ENCODE measurements at regions not wholly inside any gene's neighbourhood (a gene's known extent, or its start where the extent isn't known, plus 50 kb on each side); places are given as distances from the start of the nearest gene placed in this dataset.

DNA sequence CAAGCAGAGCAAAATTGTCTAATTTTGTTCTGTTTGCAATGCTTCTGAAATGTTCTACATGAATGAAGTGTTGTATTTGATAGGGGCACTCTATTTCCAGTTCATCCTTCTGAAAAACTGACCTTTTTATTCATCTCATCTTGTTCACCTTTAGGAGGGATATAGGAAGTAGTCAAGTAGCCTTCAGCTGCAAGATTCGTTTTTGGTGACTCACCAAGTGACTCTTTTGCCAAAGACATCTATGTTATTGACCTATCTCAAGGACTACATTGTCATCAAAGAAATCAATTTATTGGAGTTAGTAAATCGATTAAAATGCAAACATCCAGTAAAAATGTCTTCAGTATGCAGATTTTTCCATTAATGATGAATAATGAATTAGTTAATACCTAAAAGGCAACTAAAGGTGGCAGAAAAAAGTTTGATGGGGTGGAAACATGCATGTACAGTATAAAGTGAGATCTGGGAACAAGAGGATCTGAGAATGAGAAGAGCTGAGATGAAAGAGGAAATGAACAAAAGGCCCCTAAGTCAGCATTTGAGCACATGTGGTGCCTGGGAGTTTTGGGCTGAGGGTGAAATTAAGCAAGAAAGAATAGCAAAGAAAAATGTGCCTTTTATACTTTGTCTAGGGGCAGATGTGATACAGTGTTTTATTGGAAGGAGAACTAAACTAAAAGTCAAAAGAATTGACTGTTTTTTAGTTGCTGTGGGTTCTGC lies 255.1 kb upstream of the LINC00305 start:
- no peak overlapping the region for H3K9ac ChIP-seq (ENCODE audit: insufficient read depth, low read length)
- no peaks in the 10 kb centered on the region for H3K27me3 ChIP-seq (ENCODE audit: control insufficient read depth, insufficient read depth, low read length)
- no peaks in the 10 kb centered on the region for H3K9me3 ChIP-seq (ENCODE audit: control insufficient read depth, insufficient read depth, low read depth, low read length)
- DNase-seq (ENCODE audit: low read depth in 2 of 2) = no peak
- no peak overlapping the region for H3K27ac ChIP-seq (ENCODE audit: insufficient read depth, low read length)
- TF ChIP-seq CTCF (conservative IDR thresholded peaks at IDR 0.05 in 1 of 2, IDR thresholded peaks at IDR 0.05 in 1 of 2; ENCODE audit: low read depth in 1 of 2, low read length in 2 of 2) = no peak
- no peak for TF ChIP-seq EZH2 (IDR thresholded peaks at IDR 0.05; ENCODE audit: low read length, missing control alignments)
- H3K36me3 ChIP-seq (ENCODE audit: control insufficient read depth, insufficient read depth, low read length) = no peaks in the 10 kb centered on the region
- H2AFZ ChIP-seq (ENCODE audit: low read length) = no peak overlapping the region
- H4K20me1 ChIP-seq (ENCODE audit: control insufficient read depth, extremely low read depth, insufficient read depth, low read length) = no peaks in the 10 kb centered on the region
- no peak overlapping the region for H3K4me3 ChIP-seq (replicated peaks in 1 of 4; ENCODE audit: control extremely low read depth in 1 of 4, insufficient read depth in 1 of 4, low read depth in 3 of 4, low read length in 4 of 4)
- H3K79me2 ChIP-seq (ENCODE audit: control insufficient read depth, insufficient read depth, low read length) = no peaks in the 10 kb centered on the region
- H3K4me2 ChIP-seq (ENCODE audit: extremely low read depth, insufficient read depth, low read length) = no peak overlapping the region
- H3K4me1 ChIP-seq (ENCODE audit: control insufficient read depth, extremely low read depth, insufficient read depth, low read length) = no peaks in the 10 kb centered on the region

- Histone ChIP-seq H3K36me3 (ENCODE audit: control insufficient read depth, insufficient read depth, low read length) (no peaks in the 10 kb centered on the region), H2AFZ (ENCODE audit: low read length) (no peak overlapping the region), H3K79me2 (ENCODE audit: control insufficient read depth, insufficient read depth, low read length) (no peaks in the 10 kb centered on the region), H3K9me3 (ENCODE audit: control insufficient read depth, insufficient read depth, low read depth, low read length) (no peaks in the 10 kb centered on the region), H3K27ac (ENCODE audit: insufficient read depth, low read length) (no peak overlapping the region), H3K4me2 (ENCODE audit: extremely low read depth, insufficient read depth, low read length) (no peak overlapping the region), H3K4me1 (ENCODE audit: control insufficient read depth, extremely low read depth, insufficient read depth, low read length) (no peaks in the 10 kb centered on the region), H3K9ac (ENCODE audit: insufficient read depth, low read length) (no peak overlapping the region), H3K4me3 (replicated peaks in 1 of 4; ENCODE audit: control extremely low read depth in 1 of 4, insufficient read depth in 1 of 4, low read depth in 3 of 4, low read length in 4 of 4) (no peak overlapping the region), H3K27me3 (ENCODE audit: control insufficient read depth, insufficient read depth, low read length) (no peaks in the 10 kb centered on the region), H4K20me1 (ENCODE audit: control insufficient read depth, extremely low read depth, insufficient read depth, low read length) (no peaks in the 10 kb centered on the region)
- TF ChIP-seq EZH2 (IDR thresholded peaks at IDR 0.05; ENCODE audit: low read length, missing control alignments) (no peak), CTCF (conservative IDR thresholded peaks at IDR 0.05 in 1 of 2, IDR thresholded peaks at IDR 0.05 in 1 of 2; ENCODE audit: low read depth in 1 of 2, low read length in 2 of 2) (no peak)
- peak in 1 of 2 donors; percentile 2 for DNase-seq (ENCODE audit: low read depth in 2 of 2)
These were observed 253.7 kb upstream of the LINC00305 start for GRCh38 chr18:64402636-64403035.

DNA sequence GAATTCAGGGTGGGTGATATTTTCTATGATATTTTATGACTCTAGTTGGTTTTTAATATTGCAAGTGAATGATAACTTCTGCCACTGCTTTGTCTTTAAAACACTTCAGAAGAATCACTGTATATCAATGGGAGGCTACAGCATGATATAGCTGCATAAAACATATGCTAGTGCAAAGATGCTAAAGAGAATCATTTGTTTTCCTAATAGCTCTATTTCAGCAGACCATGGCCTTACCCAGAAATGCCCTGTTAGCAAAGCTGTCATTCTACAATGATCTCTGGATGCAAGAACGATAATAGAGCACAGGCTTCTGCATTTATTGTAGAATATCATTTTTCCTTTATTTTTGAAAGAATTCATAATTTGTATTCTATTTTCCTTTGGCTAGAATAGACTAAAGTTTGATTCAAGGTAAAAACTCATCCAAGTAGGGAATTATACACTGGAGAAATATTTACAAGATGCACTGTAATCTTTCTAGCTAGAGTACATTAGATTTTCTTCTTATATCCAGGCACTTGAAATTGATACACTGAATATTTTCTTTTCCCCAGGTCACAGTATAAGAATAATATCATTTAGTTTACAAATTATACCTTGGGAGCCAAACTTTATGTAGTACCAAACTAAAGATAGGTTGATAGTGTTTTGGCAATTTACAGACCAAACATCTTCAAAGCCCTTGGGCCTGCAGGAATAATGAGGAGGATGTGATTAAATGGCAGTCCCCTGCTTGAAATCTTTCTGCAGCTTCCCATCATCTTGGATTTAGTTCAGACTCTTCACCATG lies 252.6 kb upstream of the LINC00305 start:
- H3K4me2 ChIP-seq (ENCODE audit: extremely low read depth, insufficient read depth, low read length) = no peak overlapping the region

More for the DNA sequence above, 252.6 kb upstream of the LINC00305 start:
- H3K27ac ChIP-seq (ENCODE audit: insufficient read depth, low read length) = no peak overlapping the region
- no peaks in the 10 kb centered on the region for H3K9me3 ChIP-seq (ENCODE audit: control insufficient read depth, insufficient read depth, low read depth, low read length)
- no peaks in the 10 kb centered on the region for H3K36me3 ChIP-seq (ENCODE audit: control insufficient read depth, insufficient read depth, low read length)
- no peak for TF ChIP-seq EZH2 (IDR thresholded peaks at IDR 0.05; ENCODE audit: low read length, missing control alignments)
- TF ChIP-seq CTCF (conservative IDR thresholded peaks at IDR 0.05 in 1 of 2, IDR thresholded peaks at IDR 0.05 in 1 of 2; ENCODE audit: low read depth in 1 of 2, low read length in 2 of 2) = no peak
- no peaks in the 10 kb centered on the region for H3K27me3 ChIP-seq (ENCODE audit: control insufficient read depth, insufficient read depth, low read length)
- H3K9ac ChIP-seq (ENCODE audit: insufficient read depth, low read length) = no peak overlapping the region
- H3K79me2 ChIP-seq (ENCODE audit: control insufficient read depth, insufficient read depth, low read length) = no peaks in the 10 kb centered on the region
- no peak overlapping the region for H2AFZ ChIP-seq (ENCODE audit: low read length)
- H3K4me1 ChIP-seq (ENCODE audit: control insufficient read depth, extremely low read depth, insufficient read depth, low read length) = no peaks in the 10 kb centered on the region
- H3K4me3 ChIP-seq (replicated peaks in 1 of 4; ENCODE audit: control extremely low read depth in 1 of 4, insufficient read depth in 1 of 4, low read depth in 3 of 4, low read length in 4 of 4) = no peak overlapping the region
- DNase-seq (ENCODE audit: low read depth in 2 of 2) = no peak
- H4K20me1 ChIP-seq (ENCODE audit: control insufficient read depth, extremely low read depth, insufficient read depth, low read length) = no peaks in the 10 kb centered on the region

Measured in fibroblast of lung (primary cell).